PFSK-1 (cell line): ENCODE measurements at regions not wholly inside any gene's neighbourhood (a gene's known extent, or its start where the extent isn't known, plus 50 kb on each side); places are given as distances from the start of the nearest gene placed in this dataset.

Experiments
- POLR2AphosphoS5 ChIP-seq: IDR thresholded peaks from 2 replicates; pipeline ENCODE4 v1.6.1; 2012; ENCODE audit warnings: low read depth, mild to moderate bottlenecking, control low read depth, low read length, moderate library complexity
- TF ChIP-seq, protein P1 (sequence below), 2 experiments: IDR thresholded peaks; 2 replicates each; pipeline versions ENCODE4 v1.6.1 to v1.8.0; 2011 to 2012; ENCODE audit warnings: low read depth in 2 of 2, low read length in 2 of 2, control low read depth in 1 of 2, inconsistent platforms in 1 of 2, mild to moderate bottlenecking in 1 of 2, moderate library complexity in 1 of 2; ENCODE audit not compliant: insufficient read depth in 1 of 2

DNA sequence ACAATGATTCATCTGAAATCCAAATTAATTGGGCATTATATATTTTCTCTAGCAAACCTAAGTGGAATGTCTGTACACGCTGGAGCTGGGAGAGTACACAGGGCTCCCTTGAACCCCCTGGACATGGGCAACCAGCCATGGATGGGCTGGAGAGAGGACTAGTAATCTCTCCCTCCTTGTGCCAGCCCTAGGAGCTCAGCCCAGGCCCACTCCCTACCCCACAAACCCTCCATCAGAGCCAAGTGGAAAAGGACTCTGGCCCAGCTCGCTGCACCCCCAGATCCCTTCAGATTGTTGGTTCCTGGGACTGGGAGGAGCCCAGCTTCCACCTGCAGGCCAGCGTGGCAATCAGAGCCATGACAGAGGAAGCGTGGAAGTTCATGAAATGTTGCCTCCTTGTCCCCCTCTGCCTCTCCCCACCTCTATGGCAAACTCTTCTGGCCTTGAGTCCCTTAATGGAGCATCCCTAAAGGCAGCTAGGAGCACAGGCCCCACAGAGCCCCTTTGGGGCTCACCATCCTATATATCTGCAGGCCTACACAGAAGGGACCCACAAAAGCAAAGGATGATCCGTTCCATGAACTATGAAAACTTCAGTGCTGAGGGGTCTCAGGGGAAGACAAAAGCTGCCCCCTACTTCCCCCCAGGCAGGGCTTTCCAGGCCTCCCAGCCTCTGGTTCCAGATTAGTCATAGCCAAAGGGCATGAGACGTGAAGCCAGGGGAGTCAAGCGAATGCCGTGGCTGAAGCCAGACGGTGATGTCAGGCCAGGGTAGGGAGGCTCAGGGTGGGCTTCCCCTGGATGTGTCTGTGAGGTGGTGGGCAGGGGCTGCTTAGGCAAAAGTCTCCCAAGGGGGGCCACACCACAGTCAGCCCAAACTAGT, 126.4 kb upstream of the MAFB start:
- TF ChIP-seq, protein P1, sequence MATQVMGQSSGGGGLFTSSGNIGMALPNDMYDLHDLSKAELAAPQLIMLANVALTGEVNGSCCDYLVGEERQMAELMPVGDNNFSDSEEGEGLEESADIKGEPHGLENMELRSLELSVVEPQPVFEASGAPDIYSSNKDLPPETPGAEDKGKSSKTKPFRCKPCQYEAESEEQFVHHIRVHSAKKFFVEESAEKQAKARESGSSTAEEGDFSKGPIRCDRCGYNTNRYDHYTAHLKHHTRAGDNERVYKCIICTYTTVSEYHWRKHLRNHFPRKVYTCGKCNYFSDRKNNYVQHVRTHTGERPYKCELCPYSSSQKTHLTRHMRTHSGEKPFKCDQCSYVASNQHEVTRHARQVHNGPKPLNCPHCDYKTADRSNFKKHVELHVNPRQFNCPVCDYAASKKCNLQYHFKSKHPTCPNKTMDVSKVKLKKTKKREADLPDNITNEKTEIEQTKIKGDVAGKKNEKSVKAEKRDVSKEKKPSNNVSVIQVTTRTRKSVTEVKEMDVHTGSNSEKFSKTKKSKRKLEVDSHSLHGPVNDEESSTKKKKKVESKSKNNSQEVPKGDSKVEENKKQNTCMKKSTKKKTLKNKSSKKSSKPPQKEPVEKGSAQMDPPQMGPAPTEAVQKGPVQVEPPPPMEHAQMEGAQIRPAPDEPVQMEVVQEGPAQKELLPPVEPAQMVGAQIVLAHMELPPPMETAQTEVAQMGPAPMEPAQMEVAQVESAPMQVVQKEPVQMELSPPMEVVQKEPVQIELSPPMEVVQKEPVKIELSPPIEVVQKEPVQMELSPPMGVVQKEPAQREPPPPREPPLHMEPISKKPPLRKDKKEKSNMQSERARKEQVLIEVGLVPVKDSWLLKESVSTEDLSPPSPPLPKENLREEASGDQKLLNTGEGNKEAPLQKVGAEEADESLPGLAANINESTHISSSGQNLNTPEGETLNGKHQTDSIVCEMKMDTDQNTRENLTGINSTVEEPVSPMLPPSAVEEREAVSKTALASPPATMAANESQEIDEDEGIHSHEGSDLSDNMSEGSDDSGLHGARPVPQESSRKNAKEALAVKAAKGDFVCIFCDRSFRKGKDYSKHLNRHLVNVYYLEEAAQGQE (IDR thresholded peaks at IDR 0.05; ENCODE audit: insufficient read depth in 1 of 2, low read depth in 2 of 2, low read length in 2 of 2), result no peak
- no peak for TF ChIP-seq POLR2AphosphoS5
